ENCODE measurements at regions not wholly inside any gene's neighbourhood (a gene's known extent, or its start where the extent isn't known, plus 50 kb on each side); places are given as distances from the start of the nearest gene placed in this dataset.
"Not testable (repeated sequence)": the region's sequence is repeated elsewhere in the genome, so short reads cannot be mapped to it uniquely, and the experiment has no call there.

- TF ChIP-seq CTCF (IDR thresholded peaks at IDR 0.05; ENCODE audit: insufficient read depth, low read length): no peak
- no peak for DNase-seq (ENCODE audit: low read depth)
- H3K4me3 ChIP-seq (ENCODE audit: low read depth, low read length): no peak overlapping the region
These were observed 99.1 kb downstream of the PJA1 start for GRCh38 chrX:69066021-69066757.

- peak; percentile 13 for DNase-seq (ENCODE audit: low read depth)
- no peak overlapping the region for H3K4me3 ChIP-seq (ENCODE audit: low read depth, low read length)
- TF ChIP-seq CTCF (IDR thresholded peaks at IDR 0.05; ENCODE audit: insufficient read depth, low read length): no peak
These were observed 99.8 kb downstream of the PJA1 start for GRCh38 chrX:69065451-69065850.

- DNase-seq (ENCODE audit: low read depth): no peak
- no peak overlapping the region for H3K4me3 ChIP-seq (ENCODE audit: low read depth, low read length)
- no peak for TF ChIP-seq CTCF (IDR thresholded peaks at IDR 0.05; ENCODE audit: insufficient read depth, low read length)
These were observed 101.8 kb downstream of the PJA1 start for GRCh38 chrX:69063486-69063885.

GRCh38 chrX:69062493-69062892 is 102.8 kb downstream of the PJA1 start:
- no peak for TF ChIP-seq CTCF (IDR thresholded peaks at IDR 0.05; ENCODE audit: insufficient read depth, low read length)
- H3K4me3 ChIP-seq (ENCODE audit: low read depth, low read length): no peak overlapping the region
- no peak for DNase-seq (ENCODE audit: low read depth)

DNA sequence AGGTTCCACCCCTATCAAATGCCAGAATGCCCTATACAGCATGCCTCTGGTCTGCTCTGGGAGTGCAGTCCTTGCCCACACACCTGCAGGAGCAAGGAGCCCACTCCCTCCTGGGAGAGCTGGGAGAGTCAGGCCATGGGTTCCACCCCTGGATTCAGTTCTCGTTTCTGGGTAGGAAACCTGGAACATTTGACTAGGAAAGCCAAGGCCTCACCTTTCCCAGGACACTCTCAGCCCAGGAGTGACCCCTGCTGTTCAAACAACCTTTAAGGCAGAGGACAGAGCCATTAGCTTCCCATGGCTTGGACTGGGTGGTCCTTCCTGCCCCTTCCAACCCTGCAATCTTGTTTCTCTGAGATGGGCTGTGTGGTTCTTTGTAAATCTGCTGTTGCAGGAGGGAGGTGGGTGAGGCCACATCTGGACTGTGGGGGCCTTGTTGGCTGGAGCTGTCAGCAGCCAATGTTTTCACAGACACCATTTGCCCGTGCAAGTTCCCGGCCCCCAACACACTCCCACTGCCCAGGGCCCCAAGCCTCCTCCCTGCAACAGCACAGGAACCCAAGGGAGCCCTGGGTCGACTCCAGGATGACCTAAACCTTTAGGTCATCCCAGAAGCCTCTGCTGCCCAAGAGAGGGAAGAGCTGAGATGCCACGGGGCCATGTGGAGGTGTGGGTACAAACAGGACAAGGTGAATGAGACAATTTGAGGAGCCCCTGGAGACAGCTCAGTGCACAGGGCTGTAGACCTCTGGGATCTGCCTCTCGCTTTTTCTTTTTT is 104.4 kb downstream of the PJA1 start:
- H3K4me3 ChIP-seq (ENCODE audit: low read depth, low read length): no peak overlapping the region
- DNase-seq (ENCODE audit: low read depth): peak; percentile 64
- TF ChIP-seq CTCF (IDR thresholded peaks at IDR 0.05; ENCODE audit: insufficient read depth, low read length): peak; percentile 60

DNA sequence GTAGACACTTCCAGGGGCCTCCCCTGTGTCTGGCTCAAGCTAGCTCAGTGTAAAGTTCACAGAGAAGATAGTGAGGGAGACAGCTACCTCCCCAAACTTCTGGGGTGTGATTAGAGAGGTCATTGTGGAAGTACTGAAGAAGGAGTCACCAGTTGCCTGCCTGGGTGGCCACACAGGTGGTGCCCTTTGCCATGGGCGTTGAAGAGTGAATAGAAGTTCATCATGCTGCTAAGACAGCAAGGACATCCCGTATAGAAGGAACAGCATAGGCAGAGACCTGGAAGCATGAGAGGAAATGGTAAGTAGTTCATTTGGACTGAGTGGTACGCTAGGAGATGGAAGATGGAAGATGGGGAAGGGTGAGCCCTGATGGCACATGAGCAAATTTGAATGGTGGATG is 110.1 kb downstream of the PJA1 start:
- no peak overlapping the region for H3K4me3 ChIP-seq (ENCODE audit: low read depth, low read length)
- no peak for TF ChIP-seq CTCF (IDR thresholded peaks at IDR 0.05; ENCODE audit: insufficient read depth, low read length)
- DNase-seq (ENCODE audit: low read depth): no peak

GRCh38 chrX:69054497-69054896 is 110.8 kb downstream of the PJA1 start:
- not testable (repeated sequence) for DNase-seq (ENCODE audit: low read depth); H3K4me3 ChIP-seq (ENCODE audit: low read depth, low read length)

Data from fibroblast of the aortic adventitia (primary cell).